ENCODE measurements at regions not wholly inside any gene's neighbourhood (a gene's known extent, or its start where the extent isn't known, plus 50 kb on each side); places are given as distances from the start of the nearest gene placed in this dataset.
A peak's percentile ranks its signal among the peaks of the same experiment; 100 is the strongest.

GRCh38 chr2:226427538-226428307 is 371.9 kb downstream of the IRS1 start:
- TF ChIP-seq TAF1 (IDR thresholded peaks at IDR 0.05; ENCODE audit: low read depth, low read length) (no peak), POLR2A (IDR thresholded peaks at IDR 0.05; ENCODE audit: low read depth, low read length) (no peak), POU2F2 (IDR thresholded peaks at IDR 0.05; ENCODE audit: low read depth, low read length) (no peak)
- DNase-seq (ENCODE audit: insufficient read length, low spot score), result no peak
- FAIRE-seq, result no peak

- DNase-seq (ENCODE audit: insufficient read length, low spot score), result no peak
- no peak for TF ChIP-seq TAF1 (IDR thresholded peaks at IDR 0.05; ENCODE audit: low read depth, low read length)
- no peak for TF ChIP-seq POLR2A (IDR thresholded peaks at IDR 0.05; ENCODE audit: low read depth, low read length)
- TF ChIP-seq SPI1 (IDR thresholded peaks at IDR 0.05; ENCODE audit: low read depth, low read length), result no peak
- no peak for TF ChIP-seq POLR2AphosphoS5 (IDR thresholded peaks at IDR 0.05; ENCODE audit: low read depth, low read length)
- TF ChIP-seq POU2F2 (IDR thresholded peaks at IDR 0.05; ENCODE audit: low read depth, low read length), result no peak
- no peak for TF ChIP-seq PAX5 (IDR thresholded peaks at IDR 0.05; ENCODE audit: insufficient read depth, low read length, severe bottlenecking)
- no peak for FAIRE-seq
These were observed 373.3 kb downstream of the IRS1 start for GRCh38 chr2:226426292-226426736.

DNA sequence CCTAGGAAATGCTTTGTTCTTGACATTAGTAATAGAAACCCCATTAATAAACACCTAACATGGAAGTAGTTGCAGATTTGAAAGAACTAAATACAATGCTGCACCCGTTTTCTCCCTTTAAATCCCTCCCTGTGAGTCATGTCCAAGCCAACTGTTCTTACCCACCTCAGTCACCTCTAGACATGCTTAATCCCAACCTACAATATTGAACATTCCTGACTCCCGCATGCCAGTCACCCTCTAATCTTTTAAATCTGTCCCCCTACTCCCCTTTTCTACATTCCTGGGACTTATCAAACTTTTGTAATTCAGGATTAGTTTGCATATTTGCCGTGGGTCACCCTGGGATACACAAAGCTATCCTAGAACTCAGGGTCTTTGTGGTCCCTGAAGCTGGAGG is 374.6 kb downstream of the IRS1 start:
- TF ChIP-seq POLR2A (IDR thresholded peaks at IDR 0.05; ENCODE audit: low read depth, low read length), result no peak
- TF ChIP-seq PAX5 (IDR thresholded peaks at IDR 0.05; ENCODE audit: insufficient read depth, low read length, severe bottlenecking), result no peak
- no peak for TF ChIP-seq TAF1 (IDR thresholded peaks at IDR 0.05; ENCODE audit: low read depth, low read length)
- no peak for TF ChIP-seq POU2F2 (IDR thresholded peaks at IDR 0.05; ENCODE audit: low read depth, low read length)
- no peak for TF ChIP-seq POLR2AphosphoS5 (IDR thresholded peaks at IDR 0.05; ENCODE audit: low read depth, low read length)
- no peak for TF ChIP-seq SPI1 (IDR thresholded peaks at IDR 0.05; ENCODE audit: low read depth, low read length)
- FAIRE-seq (no peak), DNase-seq (ENCODE audit: insufficient read length, low spot score) (no peak)

DNA sequence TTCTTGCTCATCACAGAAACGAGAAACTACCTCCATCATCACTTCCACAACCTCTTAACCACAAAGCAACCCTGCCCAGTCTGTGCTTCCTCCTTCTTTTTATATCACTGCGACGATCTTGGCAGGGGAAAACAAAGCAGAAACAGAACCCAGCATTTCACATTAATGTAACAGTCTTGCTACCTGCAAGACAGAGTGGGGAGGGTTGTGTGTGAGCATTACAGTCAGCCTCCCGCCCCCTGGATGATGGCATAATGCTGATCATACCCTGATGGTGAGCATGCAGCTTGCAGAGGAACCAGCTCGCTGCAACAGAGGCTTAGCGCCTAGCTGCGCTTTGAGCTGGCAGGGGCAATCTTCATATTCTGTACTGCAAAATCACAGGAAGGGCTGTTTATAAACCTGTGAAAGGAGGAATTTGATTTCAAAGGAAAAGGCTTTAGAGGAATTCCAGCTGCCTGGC is 376.1 kb downstream of the IRS1 start:
- DNase-seq (ENCODE audit: insufficient read length, low spot score), result peak; percentile 1
- no peak for FAIRE-seq
- no peak for TF ChIP-seq POU2F2 (IDR thresholded peaks at IDR 0.05; ENCODE audit: low read depth, low read length)
- no peak for TF ChIP-seq TAF1 (IDR thresholded peaks at IDR 0.05; ENCODE audit: low read depth, low read length)
- TF ChIP-seq SPI1 (IDR thresholded peaks at IDR 0.05; ENCODE audit: low read depth, low read length), result peak; percentile 45
- TF ChIP-seq PAX5 (IDR thresholded peaks at IDR 0.05; ENCODE audit: insufficient read depth, low read length, severe bottlenecking), result no peak

DNA sequence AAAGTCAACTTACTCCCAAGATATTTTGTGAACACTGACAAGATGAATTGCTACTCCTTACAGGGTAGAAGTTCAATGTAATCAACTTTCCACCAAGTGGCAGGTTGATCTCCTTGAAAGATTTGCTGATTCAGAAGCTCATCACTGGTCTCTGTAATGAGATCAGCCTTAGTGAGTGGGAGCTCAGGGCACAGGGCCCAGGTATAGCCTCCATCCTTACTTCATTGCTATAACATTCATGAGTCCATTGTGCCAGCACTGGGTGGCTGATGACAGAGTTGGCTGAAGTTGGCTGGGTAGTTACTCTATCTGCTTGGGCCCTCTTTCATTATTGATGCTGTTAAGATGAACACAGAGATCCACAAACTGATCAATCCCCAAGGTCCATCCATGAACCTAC is 379.0 kb downstream of the IRS1 start:
- no peak for FAIRE-seq
- no peak for DNase-seq (ENCODE audit: insufficient read length, low spot score)
- TF ChIP-seq TAF1 (IDR thresholded peaks at IDR 0.05; ENCODE audit: low read depth, low read length) (no peak), PAX5 (IDR thresholded peaks at IDR 0.05; ENCODE audit: insufficient read depth, low read length, severe bottlenecking) (no peak), SPI1 (IDR thresholded peaks at IDR 0.05; ENCODE audit: low read depth, low read length) (no peak), POU2F2 (IDR thresholded peaks at IDR 0.05; ENCODE audit: low read depth, low read length) (no peak), POLR2A (IDR thresholded peaks at IDR 0.05; ENCODE audit: low read depth, low read length) (no peak), POLR2AphosphoS5 (IDR thresholded peaks at IDR 0.05; ENCODE audit: low read depth, low read length) (no peak)

DNA sequence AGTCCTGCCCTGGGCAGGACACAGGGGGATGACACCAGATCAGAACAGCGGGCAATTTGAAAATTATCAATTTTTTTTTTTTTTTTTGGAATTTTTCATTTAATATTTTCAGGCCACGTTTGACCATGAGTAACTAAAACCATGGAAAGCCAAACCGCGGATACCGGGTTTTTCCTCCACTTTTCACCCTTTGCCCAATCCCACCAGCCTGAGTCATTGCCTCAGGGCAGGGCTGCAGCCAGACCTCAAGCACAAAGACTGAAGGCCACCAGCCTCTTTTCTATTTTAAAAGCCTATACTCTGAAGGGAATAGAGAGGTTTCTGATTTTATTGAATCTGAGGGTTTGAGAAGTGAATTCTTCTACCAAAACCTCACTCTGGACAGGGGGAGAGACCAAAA is 381.1 kb downstream of the IRS1 start:
- DNase-seq (ENCODE audit: insufficient read length, low spot score) (no peak), FAIRE-seq (no peak)
- TF ChIP-seq SPI1 (IDR thresholded peaks at IDR 0.05; ENCODE audit: low read depth, low read length) (no peak), POU2F2 (IDR thresholded peaks at IDR 0.05; ENCODE audit: low read depth, low read length) (no peak), TAF1 (IDR thresholded peaks at IDR 0.05; ENCODE audit: low read depth, low read length) (no peak), POLR2A (IDR thresholded peaks at IDR 0.05; ENCODE audit: low read depth, low read length) (no peak), POLR2AphosphoS5 (IDR thresholded peaks at IDR 0.05; ENCODE audit: low read depth, low read length) (no peak), PAX5 (IDR thresholded peaks at IDR 0.05; ENCODE audit: insufficient read depth, low read length, severe bottlenecking) (no peak)

DNA sequence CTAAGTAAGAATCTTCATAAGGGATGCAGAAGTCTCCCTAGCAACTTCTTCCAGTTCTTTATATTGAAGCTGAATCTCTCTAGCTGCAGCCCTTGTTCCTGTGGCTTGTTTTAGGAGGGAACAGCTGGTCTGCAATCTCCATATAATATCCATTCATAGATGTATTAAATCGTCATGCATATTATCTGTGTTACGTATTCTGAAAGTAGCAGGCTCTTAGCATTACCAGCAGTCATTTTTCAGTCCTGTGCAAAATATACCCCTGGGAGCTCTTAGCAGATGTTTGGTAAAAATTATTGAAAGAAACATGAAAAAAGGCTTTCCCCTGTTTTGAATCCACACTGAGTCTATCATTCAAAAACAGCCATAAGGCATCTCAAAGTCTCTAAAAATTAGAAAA is 385.3 kb downstream of the IRS1 start:
- DNase-seq (ENCODE audit: insufficient read length, low spot score), result no peak
- FAIRE-seq, result no peak
- TF ChIP-seq POLR2A (IDR thresholded peaks at IDR 0.05; ENCODE audit: low read depth, low read length), result no peak
- no peak for TF ChIP-seq TAF1 (IDR thresholded peaks at IDR 0.05; ENCODE audit: low read depth, low read length)
- no peak for TF ChIP-seq SPI1 (IDR thresholded peaks at IDR 0.05; ENCODE audit: low read depth, low read length)
- TF ChIP-seq POLR2AphosphoS5 (IDR thresholded peaks at IDR 0.05; ENCODE audit: low read depth, low read length), result no peak
- TF ChIP-seq PAX5 (IDR thresholded peaks at IDR 0.05; ENCODE audit: insufficient read depth, low read length, severe bottlenecking), result no peak

GRCh38 chr2:226413498-226414130 is 386.0 kb downstream of the IRS1 start:
- DNase-seq (ENCODE audit: insufficient read length, low spot score) (no peak), FAIRE-seq (no peak)
- TF ChIP-seq SPI1 (IDR thresholded peaks at IDR 0.05; ENCODE audit: low read depth, low read length), result no peak

GRCh38 chr2:226411727-226412360 is 387.8 kb downstream of the IRS1 start:
- DNase-seq (ENCODE audit: insufficient read length, low spot score), result no peak
- no peak for FAIRE-seq
- TF ChIP-seq POLR2AphosphoS5 (IDR thresholded peaks at IDR 0.05; ENCODE audit: low read depth, low read length) (no peak), SPI1 (IDR thresholded peaks at IDR 0.05; ENCODE audit: low read depth, low read length) (no peak), PAX5 (IDR thresholded peaks at IDR 0.05; ENCODE audit: insufficient read depth, low read length, severe bottlenecking) (no peak), TAF1 (IDR thresholded peaks at IDR 0.05; ENCODE audit: low read depth, low read length) (no peak)

GRCh38 chr2:226411205-226411604 is 388.4 kb downstream of the IRS1 start:
- DNase-seq (ENCODE audit: insufficient read length, low spot score) (no peak), FAIRE-seq (no peak)
- TF ChIP-seq POLR2A (IDR thresholded peaks at IDR 0.05; ENCODE audit: low read depth, low read length) (no peak), SPI1 (IDR thresholded peaks at IDR 0.05; ENCODE audit: low read depth, low read length) (no peak), PAX5 (IDR thresholded peaks at IDR 0.05; ENCODE audit: insufficient read depth, low read length, severe bottlenecking) (no peak), POLR2AphosphoS5 (IDR thresholded peaks at IDR 0.05; ENCODE audit: low read depth, low read length) (no peak)
